Thyroid gland (tissue), 4 donors: ENCODE measurements at regions not wholly inside any gene's neighbourhood (a gene's known extent, or its start where the extent isn't known, plus 50 kb on each side); places are given as distances from the start of the nearest gene placed in this dataset.

ENCODE experiments used
- DNase-seq, 2 donors: peaks; one replicate each; pipeline ENCODE4 v3.0.0-alpha.2; 2019
- H3K27ac ChIP-seq, 3 donors: fragments of 200-600 bp; sonication (generic); 1 replicate in 2 of 3; 2 replicates in 1 of 3; pipeline ENCODE4 v1.5.1; 2016 to 2019; ENCODE audit warnings: mild to moderate bottlenecking in 1 of 3, moderate library complexity in 1 of 3
- H3K27me3 ChIP-seq: fragments of 200-600 bp; sonication (generic); one replicate; pipeline ENCODE4 v1.5.1; 2019
- H3K36me3 ChIP-seq, 2 donors: fragments of 200-600 bp; sonication (generic); one replicate each; pipeline ENCODE4 v1.5.1; 2016 to 2019
- H3K4me1 ChIP-seq, 2 donors: fragments of 200-600 bp; sonication (generic); one replicate each; pipeline ENCODE4 v1.5.1; 2017 to 2019
- H3K4me3 ChIP-seq, 3 donors: fragments of 200-600 bp; sonication (generic); replicated peaks in 1 of 3; 1 replicate in 2 of 3; 2 replicates in 1 of 3; pipeline ENCODE4 v1.5.1; 2016; ENCODE audit warnings: mild to moderate bottlenecking in 1 of 3
- H3K9me3 ChIP-seq: fragments of 200-600 bp; sonication (generic); one replicate; pipeline ENCODE4 v1.5.1; 2017
- CTCF ChIP-seq, 6 experiments: fragments of 200-600 bp in 3 of 6; fragments of 450-650 bp in 3 of 6; sonication (generic) in 3 of 6; IDR thresholded peaks; one replicate each; pipeline ENCODE4 v1.5.1; 2016 to 2019; ENCODE audit warnings: antibody characterized with exemption in 6 of 6, mild to moderate bottlenecking in 2 of 6, inconsistent platforms in 1 of 6, moderate library complexity in 1 of 6
- POLR2A ChIP-seq, 2 donors: fragments of 450-650 bp; IDR thresholded peaks; one replicate each; pipeline ENCODE4 v1.6.1; 2017; ENCODE audit warnings: antibody characterized with exemption in 2 of 2, mild to moderate bottlenecking in 2 of 2, moderate library complexity in 1 of 2
- WGBS, 2 donors: methylation state at CpG; one replicate each; pipeline ENCODE4 v1.1.5; 2017; 5-methylcytosine and 5-hydroxymethylcytosine counted together
- intact Hi-C: fragments of 100-400 bp; cut with DNase I; formaldehyde crosslinking; loops from one replicate; pipeline ENCODE4 v1.15.1; 2023

GRCh38 chr5:106894964-106895363, 775.8 kb downstream of the EFNA5 start:
- no peaks in the 10 kb centered on the region for H3K36me3 ChIP-seq
- no peaks in the 10 kb centered on the region for H3K27me3 ChIP-seq
- WGBS, 2 donors: 56 to 60% methylated on average over 2 of the region's 2 CpGs
- H3K4me1 ChIP-seq: no peaks in the 10 kb centered on the region
- no peak overlapping the region for H3K4me3 ChIP-seq
- no peaks in the 10 kb centered on the region for H3K9me3 ChIP-seq
- intact Hi-C loops: no loop called here
- TF ChIP-seq POLR2A (IDR thresholded peaks at IDR 0.05) (no peak), CTCF (IDR thresholded peaks at IDR 0.05) (no peak)
- no peak overlapping the region for H3K27ac ChIP-seq
- no peak for DNase-seq

GRCh38 chr5:106882035-106882434, 788.7 kb downstream of the EFNA5 start:
- TF ChIP-seq POLR2A (IDR thresholded peaks at IDR 0.05) (no peak), CTCF (IDR thresholded peaks at IDR 0.05) (no peak)
- intact Hi-C loops: no loop called here
- no peaks in the 10 kb centered on the region for H3K27me3 ChIP-seq
- H3K4me1 ChIP-seq: no peaks in the 10 kb centered on the region
- no peak for DNase-seq
- H3K4me3 ChIP-seq: no peak overlapping the region
- H3K36me3 ChIP-seq: no peaks in the 10 kb centered on the region
- no peak overlapping the region for H3K27ac ChIP-seq
- H3K9me3 ChIP-seq: no peaks in the 10 kb centered on the region

GRCh38 chr5:106880656-106881055, 790.1 kb downstream of the EFNA5 start:
- no peaks in the 10 kb centered on the region for H3K4me1 ChIP-seq
- no peak for TF ChIP-seq CTCF (IDR thresholded peaks at IDR 0.05)
- no peak for TF ChIP-seq POLR2A (IDR thresholded peaks at IDR 0.05)
- H3K36me3 ChIP-seq: no peaks in the 10 kb centered on the region
- no peaks in the 10 kb centered on the region for H3K9me3 ChIP-seq
- no peak for DNase-seq
- no peak overlapping the region for H3K4me3 ChIP-seq
- intact Hi-C loops: no loop called here
- H3K27me3 ChIP-seq: no peaks in the 10 kb centered on the region
- no peak overlapping the region for H3K27ac ChIP-seq
- WGBS, 2 donors: 82 to 89% methylated on average over 2 of the region's 2 CpGs

- TF ChIP-seq POLR2A (IDR thresholded peaks at IDR 0.05): no peak
- no peak for TF ChIP-seq CTCF (IDR thresholded peaks at IDR 0.05)
- intact Hi-C loops: no loop called here
These were observed 792.9 kb downstream of the EFNA5 start for GRCh38 chr5:106877881-106878280.

GRCh38 chr5:106876665-106877194, 794.0 kb downstream of the EFNA5 start:
- TF ChIP-seq CTCF (IDR thresholded peaks at IDR 0.05) (no peak), POLR2A (IDR thresholded peaks at IDR 0.05) (no peak)
- Histone ChIP-seq H3K4me3 (no peak overlapping the region), H3K9me3 (no peaks in the 10 kb centered on the region), H3K4me1 (no peaks in the 10 kb centered on the region), H3K27me3 (no peaks in the 10 kb centered on the region), H3K36me3 (no peaks in the 10 kb centered on the region), H3K27ac (no peak overlapping the region)
- no peak for DNase-seq
- intact Hi-C loops: no loop called here
- 94 to 97% methylated on average over 7 of the region's 7 CpGs for WGBS, 2 donors

More at GRCh38 chr5:106877881-106878280, 792.9 kb downstream of the EFNA5 start:
- H3K9me3 ChIP-seq: no peaks in the 10 kb centered on the region
- no peaks in the 10 kb centered on the region for H3K27me3 ChIP-seq
- 80 to 85% methylated on average over 3 of the region's 3 CpGs for WGBS, 2 donors
- no peak for DNase-seq
- no peaks in the 10 kb centered on the region for H3K4me1 ChIP-seq
- no peak overlapping the region for H3K4me3 ChIP-seq
- H3K27ac ChIP-seq: no peak overlapping the region
- H3K36me3 ChIP-seq: no peaks in the 10 kb centered on the region
